ENCODE measurements at regions not wholly inside any gene's neighbourhood (a gene's known extent, or its start where the extent isn't known, plus 50 kb on each side); places are given as distances from the start of the nearest gene placed in this dataset.
"Not testable (repeated sequence)": the region's sequence is repeated elsewhere in the genome, so short reads cannot be mapped to it uniquely, and the experiment has no call there.

DNA sequence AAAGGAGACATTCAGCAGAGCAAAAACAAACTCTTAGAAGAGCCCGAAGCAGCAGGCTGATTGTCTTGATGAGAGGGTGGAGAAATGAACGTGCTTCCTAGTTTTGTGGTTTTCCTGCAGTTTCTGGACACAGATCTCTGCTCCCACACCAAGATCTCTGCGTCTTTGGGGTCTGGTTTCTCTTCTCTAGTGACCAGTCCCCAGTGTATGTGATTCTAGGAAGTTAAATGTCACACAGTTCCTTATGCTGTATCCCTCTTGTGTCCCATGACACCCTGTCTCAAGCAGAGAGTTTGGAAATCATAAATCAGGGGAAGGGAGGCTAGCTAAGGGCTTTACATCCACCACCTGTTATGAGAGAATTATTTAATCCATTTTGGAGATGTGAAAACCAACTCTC is 55.4 kb upstream of the KLF14 start:
- Mint-ChIP-seq H3K36me3 (no peaks in the 10 kb centered on the region), H3K4me1 (ENCODE audit: low read depth in 2 of 2) (no peaks in the 10 kb centered on the region), H3K27me3 (peaks cover 10 to 29% of the 10 kb centered on the region in 2 donors), H3K4me3 (no peak overlapping the region), H3K9me3 (no peaks in the 10 kb centered on the region), H3K27ac (no peak overlapping the region)
- no peak for ATAC-seq
- DNase-seq (ENCODE audit: low spot score): no peak

DNA sequence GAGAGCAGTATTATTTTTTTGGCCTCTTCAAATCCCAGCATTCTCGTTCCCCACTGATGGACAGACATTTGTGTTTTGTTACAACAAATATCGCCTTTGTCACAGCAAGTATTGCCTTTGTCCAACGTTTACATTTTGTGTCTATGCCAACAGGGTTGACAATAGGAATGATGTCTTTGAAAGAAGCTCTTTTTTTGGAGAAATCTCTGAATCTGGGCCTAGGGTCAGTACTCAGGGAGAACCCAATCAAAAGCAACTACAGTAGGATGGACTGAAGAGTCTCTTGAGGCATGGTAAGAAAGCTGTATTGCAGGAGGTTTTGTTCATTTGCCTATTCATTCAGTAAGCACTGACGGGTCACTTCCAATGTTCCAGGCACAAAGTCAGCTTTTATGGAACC is 57.7 kb upstream of the KLF14 start:
- Mint-ChIP-seq H3K36me3 (no peaks in the 10 kb centered on the region), H3K27ac (no peak overlapping the region), H3K27me3 (peaks cover 5 to 13% of the 10 kb centered on the region in 2 donors), H3K4me1 (ENCODE audit: low read depth in 2 of 2) (no peaks in the 10 kb centered on the region), H3K4me3 (no peak overlapping the region), H3K9me3 (no peaks in the 10 kb centered on the region)
- DNase-seq (ENCODE audit: low spot score) (no peak), ATAC-seq (no peak)

DNA sequence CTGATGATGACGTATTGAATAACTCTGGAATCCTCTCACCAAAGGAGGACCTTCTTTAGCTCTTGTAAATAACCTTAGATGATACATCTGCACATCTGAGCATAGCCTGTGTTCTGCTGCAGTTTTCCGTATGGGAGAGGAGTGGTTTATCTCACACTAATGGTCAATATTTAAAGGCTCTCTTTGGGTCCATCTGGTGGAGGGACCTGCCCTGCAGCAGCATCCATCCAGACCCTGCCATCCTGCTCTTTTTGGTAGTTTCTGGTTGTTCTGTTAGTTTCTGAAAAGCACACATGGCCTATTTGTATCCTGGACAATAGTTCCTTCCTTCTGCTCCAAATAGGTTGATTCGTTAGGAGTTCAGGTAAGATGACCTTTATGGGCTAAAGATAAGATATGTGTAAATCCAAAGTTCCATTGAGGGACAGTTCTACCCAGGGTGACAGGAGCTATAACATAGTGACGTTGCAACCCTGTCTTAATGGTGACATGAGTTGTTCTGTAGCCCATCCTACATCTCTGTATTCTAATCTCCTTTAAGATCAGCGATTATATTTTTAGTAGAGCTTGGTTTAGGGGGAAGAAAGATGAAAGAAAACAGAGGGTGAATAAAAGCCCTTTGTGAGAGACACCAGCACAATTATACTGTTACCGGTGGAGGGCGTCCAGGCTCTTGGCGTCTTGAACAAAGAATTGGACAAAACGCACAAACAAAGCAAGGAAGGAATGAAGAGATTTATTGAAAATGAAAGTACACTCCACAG is 60.0 kb upstream of the KLF14 start:
- peaks cover 14 to 28% of the 10 kb centered on the region in 2 donors for H3K27me3 Mint-ChIP-seq
- no peak for ATAC-seq
- H3K27ac Mint-ChIP-seq: no peak overlapping the region
- no peak overlapping the region for H3K4me3 Mint-ChIP-seq
- no peaks in the 10 kb centered on the region for H3K4me1 Mint-ChIP-seq (ENCODE audit: low read depth in 2 of 2)
- H3K36me3 Mint-ChIP-seq: no peaks in the 10 kb centered on the region
- DNase-seq (ENCODE audit: low spot score): no peak
- no peaks in the 10 kb centered on the region for H3K9me3 Mint-ChIP-seq

DNA sequence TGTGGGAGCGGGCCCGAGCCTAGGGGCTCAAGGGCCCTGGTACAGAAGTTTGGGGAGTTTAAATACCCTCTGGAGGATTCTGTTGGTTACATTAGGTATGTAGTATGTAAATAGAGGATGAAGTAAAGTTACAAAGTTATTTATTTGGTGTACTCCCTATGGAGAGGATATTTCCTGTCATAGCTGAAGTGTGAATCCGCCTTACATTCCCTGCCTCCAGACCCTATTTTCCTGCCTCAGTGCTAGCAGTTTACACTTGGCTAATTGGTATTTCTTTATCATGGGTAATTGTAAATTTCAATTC is 60.6 kb upstream of the KLF14 start:
- ATAC-seq (no peak), DNase-seq (ENCODE audit: low spot score) (no peak)
- H3K27ac Mint-ChIP-seq: no peak overlapping the region
- H3K4me3 Mint-ChIP-seq: no peak overlapping the region
- peaks cover 20 to 34% of the 10 kb centered on the region in 2 donors for H3K27me3 Mint-ChIP-seq
- no peaks in the 10 kb centered on the region for H3K9me3 Mint-ChIP-seq
- H3K36me3 Mint-ChIP-seq: no peaks in the 10 kb centered on the region
- no peaks in the 10 kb centered on the region for H3K4me1 Mint-ChIP-seq (ENCODE audit: low read depth in 2 of 2)

DNA sequence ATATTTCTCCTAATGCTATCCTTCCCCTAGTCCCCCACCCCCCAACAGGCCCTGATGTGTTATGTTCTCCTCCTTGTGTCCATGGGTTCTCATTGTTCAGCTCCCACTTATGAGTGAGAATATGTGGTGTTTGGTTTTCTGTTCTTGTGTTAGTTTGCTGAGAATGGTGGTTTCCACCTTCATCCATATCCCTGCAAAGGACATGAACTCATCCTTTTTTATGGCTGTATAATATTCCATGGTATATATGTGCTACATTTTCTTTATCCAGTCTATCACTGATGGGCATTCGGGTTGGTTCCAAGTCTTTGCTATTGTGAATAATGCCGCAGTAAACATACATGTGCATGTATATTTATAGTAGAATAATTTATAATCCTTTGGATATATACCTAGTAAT is 62.4 kb upstream of the KLF14 start:
- not testable (repeated sequence) for H3K36me3 Mint-ChIP-seq; H3K27ac Mint-ChIP-seq; H3K9me3 Mint-ChIP-seq; H3K4me3 Mint-ChIP-seq; DNase-seq (ENCODE audit: low spot score); ATAC-seq; H3K4me1 Mint-ChIP-seq (ENCODE audit: low read depth in 2 of 2)
- peaks cover 31 to 48% of the 10 kb centered on the region in 2 donors for H3K27me3 Mint-ChIP-seq

DNA sequence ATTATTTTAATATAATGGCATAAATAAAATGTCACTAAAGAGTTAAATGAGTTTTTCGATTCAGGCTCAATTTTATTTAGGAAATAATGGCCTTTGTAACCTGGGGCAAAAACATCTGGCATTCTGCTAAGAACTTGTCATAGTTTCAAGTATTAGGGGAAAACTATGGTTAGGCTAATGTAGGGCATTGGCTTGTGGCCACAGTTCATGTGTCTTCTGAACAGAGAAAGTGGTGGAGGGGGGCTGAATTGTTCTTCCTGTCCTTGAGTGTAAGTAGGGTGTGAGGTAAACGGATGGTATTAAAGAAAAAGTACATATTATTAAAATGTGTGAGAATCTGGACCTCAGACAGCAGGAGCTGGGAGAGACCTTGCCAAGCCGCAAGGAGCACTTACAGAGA is 69.1 kb upstream of the KLF14 start:
- Mint-ChIP-seq H3K27ac (no peak overlapping the region), H3K4me1 (ENCODE audit: low read depth in 2 of 2) (no peaks in the 10 kb centered on the region), H3K27me3 (peaks cover 22 to 35% of the 10 kb centered on the region in 2 donors), H3K4me3 (no peak overlapping the region), H3K36me3 (no peaks in the 10 kb centered on the region), H3K9me3 (no peaks in the 10 kb centered on the region)
- DNase-seq (ENCODE audit: low spot score): no peak
- ATAC-seq: no peak

DNA sequence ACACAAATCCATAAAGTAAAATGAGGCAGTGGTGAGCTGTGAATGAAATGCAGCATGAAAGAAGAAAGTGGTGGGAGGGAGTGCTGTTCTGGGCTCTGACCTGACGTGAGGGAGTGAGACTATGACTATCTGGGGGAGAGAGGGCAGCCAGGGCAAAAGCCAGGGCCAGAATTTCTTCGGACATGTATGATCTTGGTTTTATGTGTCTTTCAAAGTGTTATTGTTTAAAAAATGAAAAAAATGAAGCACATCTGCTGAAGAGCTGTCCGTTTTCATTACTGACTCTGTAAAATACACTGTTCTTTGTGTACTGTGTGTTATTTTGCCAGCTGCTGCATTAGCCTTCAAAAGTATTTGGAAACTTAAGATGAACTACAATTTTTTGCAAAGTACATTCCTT is 70.2 kb upstream of the KLF14 start:
- no peak for ATAC-seq

DNA sequence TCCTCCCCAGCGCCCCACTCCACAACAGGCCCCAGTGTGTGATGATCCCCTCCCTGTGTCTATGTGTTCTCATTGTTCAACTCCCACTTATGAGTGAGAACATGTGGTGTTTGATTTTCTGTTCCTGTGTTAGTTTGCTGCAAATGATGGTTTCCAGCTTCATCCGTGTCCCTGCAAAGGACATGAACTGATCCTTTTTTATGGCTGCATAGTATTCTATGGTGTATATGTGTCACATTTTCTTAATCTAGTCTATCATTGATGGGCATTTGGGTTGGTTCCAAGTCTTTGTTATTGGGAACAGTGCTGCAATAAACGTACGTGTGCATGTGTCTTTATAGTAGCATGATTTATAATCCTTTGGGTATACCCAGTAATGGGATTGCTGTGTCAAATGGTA is 78.8 kb upstream of the KLF14 start:
- not testable (repeated sequence) for H3K4me3 Mint-ChIP-seq; H3K36me3 Mint-ChIP-seq; H3K4me1 Mint-ChIP-seq (ENCODE audit: low read depth in 2 of 2); H3K9me3 Mint-ChIP-seq; ATAC-seq; DNase-seq (ENCODE audit: low spot score); H3K27ac Mint-ChIP-seq
- peaks cover 12 to 20% of the 10 kb centered on the region in 2 donors for H3K27me3 Mint-ChIP-seq

More for the DNA sequence above, 70.2 kb upstream of the KLF14 start:
- Mint-ChIP-seq H3K4me3 (no peak overlapping the region), H3K9me3 (no peaks in the 10 kb centered on the region), H3K27ac (no peak overlapping the region), H3K36me3 (no peaks in the 10 kb centered on the region), H3K27me3 (peaks cover 19 to 27% of the 10 kb centered on the region in 2 donors), H3K4me1 (ENCODE audit: low read depth in 2 of 2) (no peaks in the 10 kb centered on the region)
- no peak for DNase-seq (ENCODE audit: low spot score)

DNA sequence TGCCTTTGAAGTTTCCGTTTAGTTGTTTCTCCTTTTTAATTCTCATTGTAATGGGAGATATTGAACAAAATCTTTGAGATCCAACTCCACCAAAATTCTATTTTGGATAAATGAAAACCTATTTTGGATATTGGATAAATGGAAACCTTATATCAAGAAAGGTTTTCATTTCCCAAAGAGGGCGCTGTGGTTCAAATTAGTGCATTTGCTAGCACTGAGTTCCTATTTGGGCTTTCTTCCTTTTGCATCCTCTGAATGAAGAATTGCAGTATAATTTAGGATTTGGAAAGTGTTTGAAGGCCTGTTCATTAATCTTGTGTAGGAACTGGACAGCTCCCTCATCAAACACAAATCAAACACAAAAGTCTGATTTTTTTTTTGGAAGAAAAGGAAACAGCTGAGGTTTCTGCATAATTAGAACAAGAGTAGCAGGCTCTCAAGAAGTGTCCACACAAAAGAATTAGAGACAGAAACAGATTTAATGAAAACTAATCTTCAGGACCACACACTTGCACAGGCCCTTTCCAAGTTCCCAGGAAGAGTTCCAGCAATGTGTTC is 80.8 kb upstream of the KLF14 start:
- Mint-ChIP-seq H3K27me3 (peaks cover 12 to 35% of the 10 kb centered on the region in 2 donors), H3K36me3 (no peaks in the 10 kb centered on the region), H3K27ac (no peak overlapping the region), H3K9me3 (peaks cover 3% of the 10 kb centered on the region), H3K4me1 (ENCODE audit: low read depth in 2 of 2) (no peaks in the 10 kb centered on the region), H3K4me3 (no peak overlapping the region)
- no peak for DNase-seq (ENCODE audit: low spot score)
- ATAC-seq: no peak

DNA sequence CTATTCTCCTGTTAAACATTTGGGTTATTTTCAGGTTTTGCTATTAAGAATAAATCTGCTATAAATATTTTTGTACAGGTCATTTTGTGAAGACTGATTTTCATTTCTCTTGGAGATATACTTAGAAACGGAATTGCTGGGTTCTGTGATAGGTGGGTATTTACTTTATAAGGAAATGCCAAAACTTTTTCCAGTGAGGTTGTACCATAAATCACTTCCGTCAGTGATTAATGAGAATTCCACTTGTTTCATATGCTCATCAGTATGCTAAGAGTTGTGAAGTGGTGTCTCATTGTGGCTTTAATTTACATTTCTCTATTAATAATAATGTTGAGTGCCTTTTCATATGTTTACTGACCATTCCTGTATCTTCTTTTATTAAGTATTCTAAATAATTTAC is 84.0 kb upstream of the KLF14 start:
- no peak for DNase-seq (ENCODE audit: low spot score)
- no peaks in the 10 kb centered on the region for H3K9me3 Mint-ChIP-seq
- no peaks in the 10 kb centered on the region for H3K4me1 Mint-ChIP-seq (ENCODE audit: low read depth in 2 of 2)
- no peak overlapping the region for H3K27ac Mint-ChIP-seq
- H3K36me3 Mint-ChIP-seq: no peaks in the 10 kb centered on the region
- H3K27me3 Mint-ChIP-seq: peaks cover 18 to 44% of the 10 kb centered on the region in 2 donors
- no peak overlapping the region for H3K4me3 Mint-ChIP-seq
- ATAC-seq: no peak

DNA sequence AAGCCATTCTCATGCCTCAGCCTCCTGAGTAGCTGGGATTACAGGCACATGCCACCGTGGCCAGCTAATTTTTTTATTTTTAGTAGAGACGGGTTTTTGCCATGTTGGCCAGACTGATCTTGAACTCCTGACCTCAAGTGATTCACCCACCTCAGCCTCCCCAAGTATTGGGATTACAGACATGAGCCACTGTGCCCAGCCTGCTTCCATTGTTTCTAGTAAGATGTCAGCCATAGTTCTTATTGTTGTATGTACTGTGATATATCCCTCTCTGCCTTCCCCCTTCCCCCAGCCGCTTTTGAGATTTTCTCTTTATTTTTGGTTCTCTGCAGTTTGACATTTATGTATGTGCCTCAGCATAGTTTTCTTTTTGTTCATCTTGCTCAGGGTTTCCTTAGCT is 87.9 kb upstream of the KLF14 start:
- Mint-ChIP-seq H3K4me3 (no peak overlapping the region), H3K27me3 (peaks cover 11 to 39% of the 10 kb centered on the region in 2 donors), H3K27ac (no peak overlapping the region), H3K9me3 (peaks cover 8% of the 10 kb centered on the region), H3K36me3 (peaks cover 17% of the 10 kb centered on the region), H3K4me1 (ENCODE audit: low read depth in 2 of 2) (no peaks in the 10 kb centered on the region)
- DNase-seq (ENCODE audit: low spot score) (no peak), ATAC-seq (no peak)

DNA sequence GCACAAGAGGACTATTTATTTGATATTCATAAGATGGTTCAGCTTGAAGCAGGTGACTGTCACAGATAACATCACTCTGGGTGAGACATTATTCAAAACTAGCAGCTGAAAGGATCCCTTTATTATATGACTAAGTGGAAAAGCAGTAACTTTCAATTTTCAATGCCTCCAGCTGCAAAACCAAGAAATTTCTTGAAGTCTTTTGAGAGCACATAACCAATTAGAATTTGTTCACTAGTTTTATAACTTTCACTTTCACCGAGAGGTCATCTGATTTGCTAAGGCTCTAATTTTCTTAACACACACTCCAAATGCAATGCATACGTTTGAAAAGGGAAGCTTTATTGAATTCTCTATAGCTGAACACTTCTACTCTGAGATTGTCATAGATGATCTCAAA is 88.6 kb upstream of the KLF14 start:
- Mint-ChIP-seq H3K27ac (no peak overlapping the region), H3K27me3 (peaks cover 7 to 37% of the 10 kb centered on the region in 2 donors), H3K9me3 (peaks cover 10% of the 10 kb centered on the region), H3K36me3 (peaks cover 25% of the 10 kb centered on the region), H3K4me1 (ENCODE audit: low read depth in 2 of 2) (no peaks in the 10 kb centered on the region), H3K4me3 (no peak overlapping the region)
- no peak for ATAC-seq
- no peak for DNase-seq (ENCODE audit: low spot score)

DNA sequence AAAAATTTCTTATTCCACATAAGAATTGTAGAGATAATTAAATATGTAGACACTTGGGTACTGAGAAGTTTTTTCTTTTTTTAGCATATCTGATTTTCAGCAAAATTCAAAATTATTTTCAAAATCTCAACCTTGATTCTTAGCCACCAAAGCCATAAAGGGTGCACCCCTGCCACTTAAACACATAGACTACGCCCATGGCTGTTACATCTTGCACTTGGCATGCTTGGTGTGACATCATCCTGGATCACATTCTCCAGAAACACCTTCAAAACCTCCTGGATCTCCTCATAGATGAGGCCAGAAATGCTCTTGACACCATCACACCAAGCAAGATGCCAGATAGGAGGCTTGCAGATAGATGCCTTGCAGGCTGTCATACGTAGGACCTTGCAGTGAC is 89.1 kb upstream of the KLF14 start:
- DNase-seq (ENCODE audit: low spot score): no peak
- no peaks in the 10 kb centered on the region for H3K4me1 Mint-ChIP-seq (ENCODE audit: low read depth in 2 of 2)
- no peak overlapping the region for H3K4me3 Mint-ChIP-seq
- ATAC-seq: no peak
- H3K27ac Mint-ChIP-seq: no peak overlapping the region
- peaks cover 6 to 33% of the 10 kb centered on the region in 2 donors for H3K27me3 Mint-ChIP-seq
- peaks cover 10% of the 10 kb centered on the region for H3K9me3 Mint-ChIP-seq
- H3K36me3 Mint-ChIP-seq: peaks cover 26% of the 10 kb centered on the region

DNA sequence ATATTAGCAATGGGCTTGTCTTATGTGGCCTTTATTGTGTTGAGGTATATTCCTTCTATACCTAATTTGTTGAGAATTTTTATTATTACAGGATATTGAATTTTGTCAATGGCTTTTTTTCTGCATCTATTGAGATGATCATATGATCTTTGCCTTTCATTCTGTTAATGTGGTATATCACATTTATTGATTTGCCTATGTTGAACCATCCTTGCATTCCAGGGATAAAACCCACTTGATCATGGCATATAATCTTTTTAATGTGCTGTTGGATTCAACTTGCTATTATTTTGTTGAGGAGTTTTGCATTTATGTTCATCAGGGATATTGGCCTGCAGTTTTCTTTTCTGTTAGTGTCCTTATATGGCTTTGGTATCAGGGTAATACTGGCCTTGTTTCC is 91.8 kb upstream of the KLF14 start:
- Mint-ChIP-seq H3K36me3 (peaks cover 36% of the 10 kb centered on the region), H3K4me3 (no peak overlapping the region), H3K9me3 (peaks cover 13% of the 10 kb centered on the region), H3K27me3 (peaks cover 11 to 22% of the 10 kb centered on the region in 2 donors), H3K4me1 (ENCODE audit: low read depth in 2 of 2) (no peaks in the 10 kb centered on the region), H3K27ac (no peak overlapping the region)
- no peak for ATAC-seq
- DNase-seq (ENCODE audit: low spot score): no peak

DNA sequence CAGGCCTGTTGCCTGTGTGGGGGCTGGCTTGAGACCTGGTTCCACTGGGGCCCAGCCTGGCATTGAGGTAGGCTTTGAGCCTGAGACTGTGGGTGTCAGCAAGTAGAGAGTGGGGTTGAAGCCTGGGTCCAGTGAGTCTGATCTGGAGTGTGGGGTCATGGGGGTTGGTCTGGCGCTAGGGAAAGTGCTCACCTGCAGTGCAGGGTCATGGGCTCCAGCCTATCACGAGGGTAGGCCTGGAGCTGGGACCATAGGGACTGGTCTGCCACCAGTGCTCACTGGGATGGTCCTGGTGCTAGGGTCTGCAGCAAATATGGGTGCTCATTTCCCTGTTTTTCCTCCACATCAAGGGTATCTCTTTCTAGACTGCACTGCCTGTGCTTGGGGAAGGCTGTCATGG is 95.4 kb upstream of the KLF14 start:
- peaks cover 36% of the 10 kb centered on the region for H3K36me3 Mint-ChIP-seq
- peaks cover 13% of the 10 kb centered on the region for H3K9me3 Mint-ChIP-seq
- peak; percentile 44 to 63 for ATAC-seq

More for the DNA sequence above, 95.4 kb upstream of the KLF14 start:
- no peak for DNase-seq (ENCODE audit: low spot score)
- Mint-ChIP-seq H3K27ac (no peak overlapping the region), H3K27me3 (peaks cover 11 to 20% of the 10 kb centered on the region in 2 donors), H3K4me1 (ENCODE audit: low read depth in 2 of 2) (no peaks in the 10 kb centered on the region), H3K4me3 (no peak overlapping the region)
